ENCODE measurements at regions not wholly inside any gene's neighbourhood (a gene's known extent, or its start where the extent isn't known, plus 50 kb on each side); places are given as distances from the start of the nearest gene placed in this dataset.

GRCh38 chr5:147062427-147062826 is 172.4 kb upstream of the STK32A start:
- no peak for TF ChIP-seq CTCF (IDR thresholded peaks at IDR 0.05)
- no peak for TF ChIP-seq POLR2A (IDR thresholded peaks at IDR 0.05)
